ENCODE measurements at regions not wholly inside any gene's neighbourhood (a gene's known extent, or its start where the extent isn't known, plus 50 kb on each side); places are given as distances from the start of the nearest gene placed in this dataset.

DNA sequence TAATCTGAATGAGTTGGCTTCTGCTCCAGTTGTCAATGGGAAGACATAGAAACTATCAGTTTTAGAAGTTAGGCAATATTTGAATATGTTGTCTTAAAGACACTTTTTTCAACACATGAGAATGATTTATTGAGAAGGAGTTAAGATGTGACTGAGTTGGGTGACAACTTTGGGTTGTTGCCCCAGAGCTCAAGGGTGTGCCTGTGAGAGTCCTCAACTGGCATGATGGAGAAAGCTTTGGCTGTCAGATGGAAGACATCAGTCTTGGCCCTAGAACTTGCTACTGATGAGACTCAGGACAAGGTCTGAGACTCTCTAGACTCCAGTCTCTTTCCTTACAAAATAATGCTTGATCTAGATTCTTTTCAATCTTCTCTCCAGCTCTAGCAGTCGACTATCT, 69.0 kb upstream of the CTAGE1 start:
- TF ChIP-seq, protein P1, sequence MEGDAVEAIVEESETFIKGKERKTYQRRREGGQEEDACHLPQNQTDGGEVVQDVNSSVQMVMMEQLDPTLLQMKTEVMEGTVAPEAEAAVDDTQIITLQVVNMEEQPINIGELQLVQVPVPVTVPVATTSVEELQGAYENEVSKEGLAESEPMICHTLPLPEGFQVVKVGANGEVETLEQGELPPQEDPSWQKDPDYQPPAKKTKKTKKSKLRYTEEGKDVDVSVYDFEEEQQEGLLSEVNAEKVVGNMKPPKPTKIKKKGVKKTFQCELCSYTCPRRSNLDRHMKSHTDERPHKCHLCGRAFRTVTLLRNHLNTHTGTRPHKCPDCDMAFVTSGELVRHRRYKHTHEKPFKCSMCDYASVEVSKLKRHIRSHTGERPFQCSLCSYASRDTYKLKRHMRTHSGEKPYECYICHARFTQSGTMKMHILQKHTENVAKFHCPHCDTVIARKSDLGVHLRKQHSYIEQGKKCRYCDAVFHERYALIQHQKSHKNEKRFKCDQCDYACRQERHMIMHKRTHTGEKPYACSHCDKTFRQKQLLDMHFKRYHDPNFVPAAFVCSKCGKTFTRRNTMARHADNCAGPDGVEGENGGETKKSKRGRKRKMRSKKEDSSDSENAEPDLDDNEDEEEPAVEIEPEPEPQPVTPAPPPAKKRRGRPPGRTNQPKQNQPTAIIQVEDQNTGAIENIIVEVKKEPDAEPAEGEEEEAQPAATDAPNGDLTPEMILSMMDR (IDR thresholded peaks at IDR 0.05), result no peak
- Histone ChIP-seq H3K27ac (peak overlapping the region in 1 of 2 donors; percentile 19), H3K4me3 (no peak overlapping the region)
- DNase-seq (ENCODE audit: low spot score), result no peak

DNA sequence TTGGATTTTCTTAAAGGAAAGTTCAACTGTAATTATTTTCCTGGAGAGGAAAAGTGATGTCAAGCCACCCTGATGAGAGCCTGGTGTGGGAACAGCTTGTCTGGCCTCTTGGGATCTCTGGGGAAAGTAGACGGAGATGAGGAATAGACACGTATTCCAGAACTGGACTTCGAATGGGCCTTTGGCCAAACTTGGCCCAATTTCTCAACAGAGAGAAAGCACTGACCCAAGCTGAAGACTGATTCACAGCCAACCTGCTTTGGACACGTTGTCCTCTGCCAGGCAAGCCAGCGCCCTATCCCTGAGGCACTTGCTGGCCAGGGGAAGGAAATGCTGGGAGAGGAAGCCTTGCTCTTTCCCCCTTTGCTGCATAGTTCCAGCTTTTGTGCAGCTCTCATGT, 70.8 kb upstream of the CTAGE1 start:
- TF ChIP-seq, protein P1 (IDR thresholded peaks at IDR 0.05), result no peak
- H3K27ac ChIP-seq, result peak overlapping the region; percentile 11 to 83

DNA sequence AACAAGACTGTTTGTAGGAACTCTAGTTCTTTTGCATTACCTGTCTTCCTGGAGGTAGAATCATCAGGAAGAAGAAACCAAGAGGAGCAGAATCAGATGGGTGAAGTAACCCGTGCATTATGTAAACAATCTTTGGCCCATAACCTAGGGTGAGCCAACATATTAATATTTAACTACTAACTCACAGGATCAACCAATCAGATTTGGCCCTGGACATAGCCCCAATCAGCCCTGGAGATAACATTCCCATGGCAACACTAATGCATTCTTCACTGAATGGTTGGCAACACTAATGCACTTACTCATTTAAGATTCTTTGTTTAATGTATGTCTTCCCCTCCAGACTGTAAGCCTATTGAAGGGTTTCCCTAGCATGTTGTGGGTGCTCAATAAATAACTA, 72.0 kb upstream of the CTAGE1 start:
- TF ChIP-seq, protein P1 (IDR thresholded peaks at IDR 0.05), result no peak
- no peak for DNase-seq (ENCODE audit: low spot score)
- Histone ChIP-seq H3K4me3 (no peak overlapping the region), H3K27ac (peak overlapping the region in 1 of 2 donors; percentile 83)

More for the DNA sequence above, 70.8 kb upstream of the CTAGE1 start:
- no peak overlapping the region for H3K4me3 ChIP-seq
- peak; percentile 91 for DNase-seq (ENCODE audit: low spot score)

DNA sequence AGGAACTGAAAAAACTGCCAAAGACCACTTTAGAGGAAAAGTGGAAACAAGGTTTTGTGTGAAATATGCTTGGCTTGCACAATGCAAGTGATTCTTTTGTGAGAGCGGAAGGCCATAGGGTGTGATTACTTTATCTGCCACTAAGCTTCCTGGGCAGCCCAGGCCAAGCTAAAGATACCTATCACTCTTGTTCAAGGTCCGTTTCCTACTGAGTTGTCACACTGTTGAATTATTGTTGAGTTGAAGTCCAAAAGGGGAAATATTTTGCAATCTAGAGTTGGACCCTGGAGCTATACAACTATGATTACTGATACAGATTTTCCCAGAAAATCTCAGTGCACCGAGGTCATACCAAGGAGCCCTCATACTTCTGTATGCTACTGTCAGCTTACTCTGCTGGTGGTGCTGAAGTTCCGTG, 72.7 kb upstream of the CTAGE1 start:
- Histone ChIP-seq H3K27ac (peak overlapping the region in 1 of 2 donors; percentile 45), H3K4me3 (no peak overlapping the region)
- TF ChIP-seq, protein P1 (IDR thresholded peaks at IDR 0.05), result no peak
- no peak for DNase-seq (ENCODE audit: low spot score)

DNA sequence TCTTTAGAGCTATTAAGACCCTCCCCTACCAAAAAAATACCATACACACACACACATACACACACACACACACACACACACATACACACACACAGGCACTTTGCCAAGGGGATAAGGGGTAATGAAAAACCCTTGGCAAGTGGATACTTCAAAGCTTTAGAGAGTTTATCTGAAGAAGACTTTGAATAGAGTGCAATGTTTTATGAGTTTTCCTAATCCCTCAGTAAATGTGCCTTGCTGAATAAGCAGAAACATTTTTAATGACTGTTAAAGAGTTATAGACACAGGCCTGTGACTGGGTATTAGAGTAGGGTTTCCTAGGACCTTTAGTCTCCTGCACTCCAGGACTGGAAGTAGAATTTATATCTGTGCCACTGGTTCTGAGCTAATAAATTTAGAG, 75.5 kb upstream of the CTAGE1 start:
- no peak overlapping the region for H3K4me3 ChIP-seq
- TF ChIP-seq, protein P1 (IDR thresholded peaks at IDR 0.05), result no peak
- DNase-seq (ENCODE audit: low spot score), result no peak
- H3K27ac ChIP-seq, result peak overlapping the region; percentile 60 to 74

DNA sequence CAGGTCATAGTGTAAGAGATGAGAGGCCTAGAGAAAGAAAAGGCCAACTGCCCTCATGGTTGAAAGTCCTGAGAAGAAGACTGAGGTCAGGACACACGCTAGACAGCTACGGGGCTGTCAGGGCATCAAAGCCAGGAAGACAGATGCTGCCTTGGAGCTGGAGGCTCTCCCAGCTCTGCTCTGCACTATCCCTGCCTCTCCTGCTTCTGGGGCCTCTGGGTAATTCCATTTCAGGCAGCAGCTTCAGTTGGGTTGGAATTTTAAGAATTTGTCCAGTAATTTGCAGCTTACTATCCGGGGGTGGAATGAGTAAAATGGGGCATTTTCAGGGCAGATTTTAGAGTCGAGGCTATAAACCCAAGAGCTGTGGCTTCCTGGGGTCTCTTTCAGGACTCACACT, 76.2 kb upstream of the CTAGE1 start:
- TF ChIP-seq, protein P1 (IDR thresholded peaks at IDR 0.05), result no peak
- DNase-seq (ENCODE audit: low spot score), result no peak
- Histone ChIP-seq H3K27ac (peak overlapping the region; percentile 60 to 74), H3K4me3 (no peak overlapping the region)

DNA sequence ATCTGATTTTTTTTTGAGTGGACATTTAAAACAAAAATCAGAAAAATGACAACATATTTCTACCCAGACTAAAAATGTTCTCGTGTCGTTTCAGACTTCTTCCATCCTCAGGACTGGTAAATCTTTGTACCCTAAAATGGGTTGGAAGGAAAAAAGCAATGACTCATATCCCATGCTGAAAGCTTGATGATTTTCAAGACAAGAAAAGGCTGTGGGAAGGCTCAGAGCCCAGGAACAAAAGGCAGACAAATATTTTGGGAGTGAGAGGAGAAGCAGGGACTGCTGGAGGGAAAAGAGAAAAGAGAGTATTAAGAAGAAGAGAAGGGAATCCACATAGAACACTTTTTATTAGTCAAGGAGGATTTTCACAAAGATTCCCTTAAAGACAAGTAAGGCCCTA, 77.1 kb upstream of the CTAGE1 start:
- peak overlapping the region; percentile 74 to 84 for H3K27ac ChIP-seq
- no peak for DNase-seq (ENCODE audit: low spot score)
- TF ChIP-seq, protein P1 (IDR thresholded peaks at IDR 0.05), result no peak

More for the DNA sequence above, 77.1 kb upstream of the CTAGE1 start:
- H3K4me3 ChIP-seq, result no peak overlapping the region

Data from coronary artery (tissue), 2 donors.